ENCODE measurements at regions not wholly inside any gene's neighbourhood (a gene's known extent, or its start where the extent isn't known, plus 50 kb on each side); places are given as distances from the start of the nearest gene placed in this dataset.

DNA sequence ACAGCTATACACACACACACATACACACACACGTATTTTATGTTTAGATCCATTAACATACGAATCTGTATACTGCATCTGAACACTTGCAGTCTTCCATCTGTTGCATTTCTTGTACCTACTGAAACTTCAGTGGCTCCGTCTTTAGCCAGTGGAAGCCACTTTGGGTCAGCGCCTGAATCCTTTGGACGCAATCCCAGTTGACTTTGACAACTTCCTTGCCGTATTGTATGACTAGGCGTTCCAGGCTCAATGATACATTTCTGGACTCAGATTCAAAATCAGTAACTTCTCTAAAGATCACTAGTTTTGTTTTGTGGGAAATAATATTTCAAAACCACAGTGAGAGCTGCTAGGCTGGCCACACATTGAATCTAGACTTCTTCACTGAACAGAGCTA is 101.5 kb upstream of the GPC1 start:
- Histone ChIP-seq H3K4me2 (ENCODE audit: low read length) (no peak overlapping the region), H3K79me2 (ENCODE audit: insufficient read depth, low read length) (no peaks in the 10 kb centered on the region), H3K4me1 (ENCODE audit: insufficient read depth, low read length) (no peaks in the 10 kb centered on the region), H3K9ac (ENCODE audit: low read length) (no peak overlapping the region), H3K9me3 (ENCODE audit: insufficient read depth, low read depth, low read length) (peaks cover 8% of the 10 kb centered on the region), H3K27ac (ENCODE audit: low read depth, low read length) (no peak overlapping the region), H2AFZ (ENCODE audit: low read depth, low read length) (no peak overlapping the region), H3K4me3 (ENCODE audit: insufficient read depth, low read depth, low read length) (no peak overlapping the region), H3K27me3 (ENCODE audit: insufficient read depth, low read length) (peaks cover 4% of the 10 kb centered on the region), H4K20me1 (ENCODE audit: insufficient read depth, low read length) (no peaks in the 10 kb centered on the region), H3K36me3 (ENCODE audit: insufficient read depth, low read length) (no peaks in the 10 kb centered on the region)
- Mint-ChIP-seq H3K27ac (ENCODE audit: unreplicated experiment) (no peak overlapping the region), H3K4me1 (ENCODE audit: low read depth, unreplicated experiment) (no peaks in the 10 kb centered on the region), H3K27me3 (ENCODE audit: low read depth, unreplicated experiment) (peaks cover 34% of the 10 kb centered on the region), H3K36me3 (ENCODE audit: low read depth, unreplicated experiment) (peaks cover 2% of the 10 kb centered on the region), H3K9me3 (ENCODE audit: unreplicated experiment) (peaks cover 18% of the 10 kb centered on the region), H3K4me3 (ENCODE audit: unreplicated experiment) (no peak overlapping the region)
- FAIRE-seq (no peak), DNase-seq (ENCODE audit: low read depth) (no peak)
- TF ChIP-seq CTCF (IDR thresholded peaks at IDR 0.05; ENCODE audit: insufficient read depth, low read depth, low read length) (no peak), EZH2 (IDR thresholded peaks at IDR 0.05; ENCODE audit: insufficient read depth, low read length) (no peak)

- Histone ChIP-seq H3K4me2 (ENCODE audit: low read length) (no peak overlapping the region), H3K79me2 (ENCODE audit: insufficient read depth, low read length) (no peaks in the 10 kb centered on the region), H3K9me3 (ENCODE audit: insufficient read depth, low read depth, low read length) (peaks cover 8% of the 10 kb centered on the region), H3K9ac (ENCODE audit: low read length) (no peak overlapping the region), H3K27ac (ENCODE audit: low read depth, low read length) (no peak overlapping the region), H3K4me3 (ENCODE audit: insufficient read depth, low read depth, low read length) (no peak overlapping the region), H4K20me1 (ENCODE audit: insufficient read depth, low read length) (no peaks in the 10 kb centered on the region), H3K27me3 (ENCODE audit: insufficient read depth, low read length) (peaks cover 4% of the 10 kb centered on the region), H2AFZ (ENCODE audit: low read depth, low read length) (no peak overlapping the region), H3K36me3 (ENCODE audit: insufficient read depth, low read length) (no peaks in the 10 kb centered on the region), H3K4me1 (ENCODE audit: insufficient read depth, low read length) (no peaks in the 10 kb centered on the region)
- Mint-ChIP-seq H3K4me3 (ENCODE audit: unreplicated experiment) (no peak overlapping the region), H3K4me1 (ENCODE audit: low read depth, unreplicated experiment) (no peaks in the 10 kb centered on the region), H3K9me3 (ENCODE audit: unreplicated experiment) (peaks cover 19% of the 10 kb centered on the region), H3K27ac (ENCODE audit: unreplicated experiment) (no peak overlapping the region), H3K36me3 (ENCODE audit: low read depth, unreplicated experiment) (peaks cover 2% of the 10 kb centered on the region), H3K27me3 (ENCODE audit: low read depth, unreplicated experiment) (peaks cover 37% of the 10 kb centered on the region)
- FAIRE-seq (no peak), DNase-seq (ENCODE audit: low read depth) (no peak)
- TF ChIP-seq CTCF (IDR thresholded peaks at IDR 0.05; ENCODE audit: insufficient read depth, low read depth, low read length) (no peak), EZH2 (IDR thresholded peaks at IDR 0.05; ENCODE audit: insufficient read depth, low read length) (no peak)
Measured at GRCh38 chr2:240335061-240335460, 100.4 kb upstream of the GPC1 start.

GRCh38 chr2:240336820-240337427 is 98.5 kb upstream of the GPC1 start:
- no peaks in the 10 kb centered on the region for H3K4me1 Mint-ChIP-seq (ENCODE audit: low read depth, unreplicated experiment)

More at GRCh38 chr2:240336820-240337427, 98.5 kb upstream of the GPC1 start:
- Histone ChIP-seq H3K79me2 (ENCODE audit: insufficient read depth, low read length) (no peaks in the 10 kb centered on the region), H3K9ac (ENCODE audit: low read length) (no peak overlapping the region), H3K9me3 (ENCODE audit: insufficient read depth, low read depth, low read length) (peaks cover 3% of the 10 kb centered on the region), H4K20me1 (ENCODE audit: insufficient read depth, low read length) (no peaks in the 10 kb centered on the region), H3K36me3 (ENCODE audit: insufficient read depth, low read length) (no peaks in the 10 kb centered on the region), H3K4me1 (ENCODE audit: insufficient read depth, low read length) (no peaks in the 10 kb centered on the region), H3K4me2 (ENCODE audit: low read length) (no peak overlapping the region), H3K27ac (ENCODE audit: low read depth, low read length) (no peak overlapping the region), H3K27me3 (ENCODE audit: insufficient read depth, low read length) (peaks cover 4% of the 10 kb centered on the region), H2AFZ (ENCODE audit: low read depth, low read length) (no peak overlapping the region), H3K4me3 (ENCODE audit: insufficient read depth, low read depth, low read length) (no peak overlapping the region)
- Mint-ChIP-seq H3K36me3 (ENCODE audit: low read depth, unreplicated experiment) (peaks cover 2% of the 10 kb centered on the region), H3K4me3 (ENCODE audit: unreplicated experiment) (no peak overlapping the region), H3K9me3 (ENCODE audit: unreplicated experiment) (peaks cover 17% of the 10 kb centered on the region), H3K27me3 (ENCODE audit: low read depth, unreplicated experiment) (peaks cover 36% of the 10 kb centered on the region), H3K27ac (ENCODE audit: unreplicated experiment) (no peak overlapping the region)
- TF ChIP-seq CTCF (IDR thresholded peaks at IDR 0.05; ENCODE audit: insufficient read depth, low read depth, low read length) (no peak), EZH2 (IDR thresholded peaks at IDR 0.05; ENCODE audit: insufficient read depth, low read length) (no peak)
- FAIRE-seq (no peak), DNase-seq (ENCODE audit: low read depth) (no peak)

Measured in astrocyte (in vitro differentiated cells and primary cell).